Gastroesophageal sphincter (tissue), 3 donors: ENCODE measurements at regions not wholly inside any gene's neighbourhood (a gene's known extent, or its start where the extent isn't known, plus 50 kb on each side); places are given as distances from the start of the nearest gene placed in this dataset.

Experiments
- EP300 ChIP-seq: sonication (generic); formaldehyde crosslinking; IDR thresholded peaks from one replicate; pipeline ENCODE4 v1.6.1; 2017; ENCODE audit warnings: antibody characterized with exemption, mild to moderate bottlenecking
- POLR2A ChIP-seq, 2 donors: fragments of 450-650 bp; IDR thresholded peaks; one replicate each; pipeline ENCODE4 v1.6.1; 2017; ENCODE audit warnings: antibody characterized with exemption in 2 of 2, mild to moderate bottlenecking in 2 of 2, moderate library complexity in 1 of 2
- POLR2AphosphoS5 ChIP-seq: sonication (generic); formaldehyde crosslinking; IDR thresholded peaks from one replicate; pipeline ENCODE4 v1.6.1; 2017; ENCODE audit warnings: antibody characterized with exemption
- TF ChIP-seq, protein P1 (sequence below), 4 experiments: fragments of 200-600 bp in 2 of 4; fragments of 450-650 bp in 2 of 4; sonication (generic) in 1 of 4; IDR thresholded peaks; one replicate each; pipeline ENCODE4 v1.5.1; 2017 to 2019; ENCODE audit warnings: antibody characterized with exemption in 4 of 4, mild to moderate bottlenecking in 2 of 4, moderate library complexity in 2 of 4

- TF ChIP-seq, protein P1, sequence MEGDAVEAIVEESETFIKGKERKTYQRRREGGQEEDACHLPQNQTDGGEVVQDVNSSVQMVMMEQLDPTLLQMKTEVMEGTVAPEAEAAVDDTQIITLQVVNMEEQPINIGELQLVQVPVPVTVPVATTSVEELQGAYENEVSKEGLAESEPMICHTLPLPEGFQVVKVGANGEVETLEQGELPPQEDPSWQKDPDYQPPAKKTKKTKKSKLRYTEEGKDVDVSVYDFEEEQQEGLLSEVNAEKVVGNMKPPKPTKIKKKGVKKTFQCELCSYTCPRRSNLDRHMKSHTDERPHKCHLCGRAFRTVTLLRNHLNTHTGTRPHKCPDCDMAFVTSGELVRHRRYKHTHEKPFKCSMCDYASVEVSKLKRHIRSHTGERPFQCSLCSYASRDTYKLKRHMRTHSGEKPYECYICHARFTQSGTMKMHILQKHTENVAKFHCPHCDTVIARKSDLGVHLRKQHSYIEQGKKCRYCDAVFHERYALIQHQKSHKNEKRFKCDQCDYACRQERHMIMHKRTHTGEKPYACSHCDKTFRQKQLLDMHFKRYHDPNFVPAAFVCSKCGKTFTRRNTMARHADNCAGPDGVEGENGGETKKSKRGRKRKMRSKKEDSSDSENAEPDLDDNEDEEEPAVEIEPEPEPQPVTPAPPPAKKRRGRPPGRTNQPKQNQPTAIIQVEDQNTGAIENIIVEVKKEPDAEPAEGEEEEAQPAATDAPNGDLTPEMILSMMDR (IDR thresholded peaks at IDR 0.05): no peak
- TF ChIP-seq POLR2A (IDR thresholded peaks at IDR 0.05): no peak
- no peak for TF ChIP-seq EP300
- TF ChIP-seq POLR2AphosphoS5: no peak
Observed at GRCh38 chr3:124203292-124203691, 211.4 kb upstream of the ROPN1 start.
